Activated CD4-positive, alpha-beta T cell treated with anti-CD3 and anti-CD28 coated beads, Interleukin-2, amount 50 U/mL, for 16 hours (primary cell): ENCODE measurements at regions not wholly inside any gene's neighbourhood (a gene's known extent, or its start where the extent isn't known, plus 50 kb on each side); places are given as distances from the start of the nearest gene placed in this dataset.
A peak's percentile ranks its signal among the peaks of the same experiment; 100 is the strongest.
"Not testable (repeated sequence)": the region's sequence is repeated elsewhere in the genome, so short reads cannot be mapped to it uniquely, and the experiment has no call there.

Experiments used
- DNase-seq: peaks from one replicate; pipeline ENCODE4 v3.0.0-alpha.2; 2020

DNA sequence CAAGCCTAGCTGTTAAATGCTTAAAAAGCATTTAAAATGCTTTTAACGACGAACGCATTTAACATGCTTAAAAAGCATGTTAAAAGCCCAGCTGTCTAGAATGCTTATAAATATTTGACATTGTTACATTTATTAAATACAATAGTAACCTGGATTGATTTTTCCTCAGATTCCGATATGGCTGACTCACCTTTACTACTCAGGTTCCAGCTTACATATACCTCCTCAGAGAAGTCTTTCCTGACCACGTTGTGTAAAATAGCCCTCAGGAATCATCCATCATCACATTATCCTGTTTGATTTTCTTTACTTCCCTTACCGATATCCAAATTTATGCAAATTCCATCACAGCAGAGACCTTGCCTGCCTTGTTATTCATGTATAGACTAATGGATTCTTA is 51.4 kb downstream of the SLC41A2 start:
- no peak for DNase-seq

- DNase-seq = not testable (repeated sequence)
Measured at GRCh38 chr12:104905446-104905845, 52.6 kb downstream of the SLC41A2 start.

- DNase-seq = no peak
Measured at GRCh38 chr12:104903648-104904423, 54.3 kb downstream of the SLC41A2 start.

- DNase-seq = no peak
Measured at GRCh38 chr12:104902125-104902524, 56.0 kb downstream of the SLC41A2 start.

- no peak for DNase-seq
Measured at GRCh38 chr12:104896710-104897109, 61.4 kb downstream of the SLC41A2 start.

DNA sequence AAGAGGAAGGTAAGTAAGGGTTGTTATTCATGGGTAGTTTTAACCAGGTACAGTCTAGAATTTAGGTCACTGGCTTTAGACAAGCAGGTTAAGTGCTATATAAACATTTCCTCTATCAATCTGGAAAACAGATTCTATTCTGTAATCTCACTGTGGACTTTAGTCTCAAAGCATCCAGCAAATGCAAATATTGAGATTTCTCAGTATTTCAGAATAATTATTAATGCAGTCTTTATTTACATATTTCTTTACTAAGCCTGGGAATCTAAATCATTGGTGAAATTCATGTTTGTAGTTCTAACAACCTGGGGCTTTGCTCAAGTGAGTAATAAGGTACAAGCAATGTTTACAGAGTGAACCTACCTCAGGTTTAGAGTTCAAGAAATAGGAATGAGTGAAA is 61.9 kb downstream of the SLC41A2 start:
- no peak for DNase-seq

- DNase-seq = no peak
Measured at GRCh38 chr12:104895415-104895814, 62.7 kb downstream of the SLC41A2 start.

- DNase-seq = peak; percentile 20
Measured at GRCh38 chr12:104890476-104891096, 67.5 kb downstream of the SLC41A2 start.

- DNase-seq = no peak
Measured at GRCh38 chr12:104889735-104890134, 68.4 kb downstream of the SLC41A2 start.

DNA sequence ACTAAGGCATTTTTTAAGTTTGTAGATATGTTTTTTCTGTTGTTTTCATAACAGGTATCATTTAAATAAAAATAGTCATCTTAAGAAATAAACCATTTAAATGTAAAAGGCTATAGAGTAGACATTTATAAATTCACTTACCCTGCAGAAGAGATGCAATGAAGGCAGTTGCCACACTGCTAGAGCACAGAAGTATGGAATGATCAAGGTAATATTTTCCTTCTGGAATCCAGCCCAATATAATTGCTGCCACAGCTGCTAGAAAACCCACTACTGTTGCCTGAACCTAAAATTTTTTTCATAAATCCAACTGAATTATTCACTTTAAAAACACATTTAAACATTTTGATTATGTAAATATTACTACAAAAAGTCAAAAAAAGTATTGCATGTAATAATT is 69.2 kb downstream of the SLC41A2 start:
- no peak for DNase-seq

- DNase-seq = no peak
Measured at GRCh38 chr12:104888481-104888880, 69.6 kb downstream of the SLC41A2 start.

GRCh38 chr12:104887452-104887851 is 70.6 kb downstream of the SLC41A2 start:
- no peak for DNase-seq

DNA sequence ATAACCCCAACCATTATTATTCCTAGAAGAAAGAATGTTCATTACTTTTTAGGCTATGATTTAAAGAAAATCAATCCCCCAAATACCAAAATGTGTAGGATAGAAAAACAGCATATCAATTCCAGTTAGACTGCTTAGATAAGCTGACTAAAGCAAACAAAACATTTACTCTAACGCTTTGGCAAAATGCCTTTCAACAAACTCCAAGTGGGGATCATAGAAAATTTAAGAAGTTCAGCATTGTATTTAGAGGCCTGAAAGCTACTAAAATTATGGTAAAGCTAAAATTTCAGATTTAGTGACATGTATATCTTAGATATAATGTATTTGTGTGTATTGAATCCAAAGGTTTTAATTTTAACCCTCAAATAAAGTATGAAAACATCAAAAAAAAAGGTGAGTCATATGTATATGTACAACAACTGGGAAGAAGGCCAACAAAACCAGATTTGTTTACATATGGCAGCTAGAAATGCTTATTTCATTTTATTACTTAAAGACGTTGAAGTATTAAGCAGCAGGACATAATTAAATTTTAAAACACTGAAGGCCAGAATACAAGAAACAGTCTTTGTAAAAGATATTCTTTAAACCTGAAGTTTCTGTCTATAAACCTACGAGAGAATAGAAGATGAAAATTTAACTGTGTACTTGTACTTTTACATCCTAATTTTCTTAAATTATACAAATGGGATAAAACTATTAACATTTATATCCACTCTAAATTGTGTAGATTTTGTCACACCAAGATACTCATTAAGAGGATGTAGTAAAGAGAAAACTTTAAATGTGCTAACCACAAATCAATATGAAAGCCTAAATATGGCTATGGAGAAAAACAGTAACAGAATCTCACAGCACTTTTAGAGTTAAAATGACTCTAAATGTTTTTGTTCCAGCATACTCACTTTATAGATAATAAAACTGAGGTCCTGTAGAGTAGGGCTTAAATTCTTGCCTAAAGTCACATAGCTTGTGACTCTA is 71.4 kb downstream of the SLC41A2 start:
- DNase-seq = no peak

GRCh38 chr12:104878858-104879257 is 79.2 kb downstream of the SLC41A2 start:
- DNase-seq = not testable (repeated sequence)

DNA sequence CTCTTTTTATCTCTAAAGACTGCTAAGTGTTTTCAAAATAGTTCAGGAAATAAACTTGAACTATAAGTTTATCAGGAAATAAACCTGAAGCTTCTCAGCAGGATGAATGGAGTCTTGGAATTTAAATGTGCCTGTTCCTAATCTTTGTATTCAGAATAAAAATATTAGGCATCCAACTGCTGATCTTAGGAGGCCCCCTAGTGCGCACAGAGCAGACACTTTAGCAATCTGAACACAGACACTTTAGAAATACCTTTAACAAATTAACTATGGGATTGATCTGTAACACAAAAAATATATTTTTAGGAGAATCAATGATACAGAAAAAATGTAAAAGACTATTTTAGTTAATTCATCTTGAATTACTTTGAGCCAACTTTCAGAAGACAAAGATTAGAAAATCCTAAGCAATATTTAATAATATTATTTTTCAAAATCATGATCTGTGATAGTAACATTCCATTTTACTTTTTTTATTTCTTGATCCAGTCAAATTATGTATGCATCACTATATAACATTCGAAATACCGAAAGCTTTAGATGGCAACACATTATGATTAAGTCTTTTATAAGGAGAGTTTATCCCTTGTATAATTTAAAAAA is 80.9 kb downstream of the SLC41A2 start:
- DNase-seq = peak; percentile 12

GRCh38 chr12:104873374-104873773 is 84.7 kb downstream of the SLC41A2 start:
- no peak for DNase-seq

- no peak for DNase-seq
Measured at GRCh38 chr12:104870797-104871196, 87.3 kb downstream of the SLC41A2 start.

DNA sequence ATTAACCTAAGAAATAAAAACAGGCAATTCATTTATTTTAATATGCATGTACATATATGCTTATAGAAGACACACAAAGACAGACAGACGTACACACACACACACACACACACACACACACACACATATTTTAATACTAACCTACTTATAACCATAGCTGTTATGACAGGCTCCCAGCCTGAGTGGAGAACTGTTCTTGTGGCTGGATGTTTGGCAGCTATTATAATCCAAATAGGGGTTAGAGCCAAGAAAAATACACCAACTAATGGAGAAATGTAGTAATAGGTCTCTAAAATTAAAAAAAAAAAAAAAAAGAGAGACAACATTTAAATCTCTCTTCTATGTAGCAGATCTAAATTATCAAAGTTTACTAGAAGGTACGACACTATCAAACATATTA is 91.8 kb downstream of the SLC41A2 start:
- no peak for DNase-seq

DNA sequence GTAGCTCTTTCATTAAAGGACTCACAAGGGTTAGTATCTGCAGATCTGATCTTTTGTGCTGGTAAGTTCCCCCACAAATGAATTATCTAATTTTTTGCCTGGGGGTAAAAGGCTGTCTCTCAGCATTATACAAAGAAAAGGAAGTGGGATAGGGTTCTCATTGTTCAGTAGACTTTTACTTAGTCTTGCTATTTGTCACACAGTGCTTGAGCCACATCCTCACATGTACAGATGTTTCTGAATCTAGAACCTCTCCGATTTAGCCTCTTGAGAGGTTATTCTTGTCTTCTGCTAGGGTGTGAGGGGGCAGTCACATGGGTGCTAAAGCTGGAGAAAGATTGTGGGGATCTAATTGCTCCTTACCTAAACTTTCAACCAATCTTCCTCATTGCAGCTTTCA is 93.0 kb downstream of the SLC41A2 start:
- DNase-seq = peak; percentile 28

DNA sequence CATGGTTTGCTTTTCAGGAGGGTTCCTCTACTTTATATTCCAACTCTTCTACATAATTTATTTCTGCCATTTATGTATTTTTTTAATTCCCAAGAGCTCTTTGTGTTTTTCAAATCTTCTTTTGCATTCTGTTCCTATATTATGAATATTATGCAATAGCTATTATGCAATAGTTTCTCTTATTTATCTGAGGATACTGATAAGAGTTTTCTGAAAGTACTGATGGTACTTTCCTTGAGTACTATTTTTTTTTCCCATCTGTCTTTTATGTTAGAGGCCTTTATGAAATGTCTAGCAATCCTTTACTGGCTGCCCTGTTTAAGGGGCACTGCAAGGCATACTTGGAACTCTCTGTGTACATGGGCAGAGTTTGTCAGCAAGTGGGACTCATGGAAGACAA is 93.4 kb downstream of the SLC41A2 start:
- no peak for DNase-seq

GRCh38 chr12:104863296-104863948 is 94.7 kb downstream of the SLC41A2 start:
- no peak for DNase-seq
